ENCODE measurements at regions not wholly inside any gene's neighbourhood (a gene's known extent, or its start where the extent isn't known, plus 50 kb on each side); places are given as distances from the start of the nearest gene placed in this dataset.

GRCh38 chr5:61596265-61596664, 264.2 kb downstream of the ZSWIM6 start:
- TF ChIP-seq, protein P1, sequence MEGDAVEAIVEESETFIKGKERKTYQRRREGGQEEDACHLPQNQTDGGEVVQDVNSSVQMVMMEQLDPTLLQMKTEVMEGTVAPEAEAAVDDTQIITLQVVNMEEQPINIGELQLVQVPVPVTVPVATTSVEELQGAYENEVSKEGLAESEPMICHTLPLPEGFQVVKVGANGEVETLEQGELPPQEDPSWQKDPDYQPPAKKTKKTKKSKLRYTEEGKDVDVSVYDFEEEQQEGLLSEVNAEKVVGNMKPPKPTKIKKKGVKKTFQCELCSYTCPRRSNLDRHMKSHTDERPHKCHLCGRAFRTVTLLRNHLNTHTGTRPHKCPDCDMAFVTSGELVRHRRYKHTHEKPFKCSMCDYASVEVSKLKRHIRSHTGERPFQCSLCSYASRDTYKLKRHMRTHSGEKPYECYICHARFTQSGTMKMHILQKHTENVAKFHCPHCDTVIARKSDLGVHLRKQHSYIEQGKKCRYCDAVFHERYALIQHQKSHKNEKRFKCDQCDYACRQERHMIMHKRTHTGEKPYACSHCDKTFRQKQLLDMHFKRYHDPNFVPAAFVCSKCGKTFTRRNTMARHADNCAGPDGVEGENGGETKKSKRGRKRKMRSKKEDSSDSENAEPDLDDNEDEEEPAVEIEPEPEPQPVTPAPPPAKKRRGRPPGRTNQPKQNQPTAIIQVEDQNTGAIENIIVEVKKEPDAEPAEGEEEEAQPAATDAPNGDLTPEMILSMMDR (IDR thresholded peaks at IDR 0.05; ENCODE audit: low read length, missing control alignments) = no peak
- no peak overlapping the region for H3K4me3 ChIP-seq (replicated peaks; ENCODE audit: low read depth, low read length)
- DNase-seq (ENCODE audit: low read depth) = no peak

DNA sequence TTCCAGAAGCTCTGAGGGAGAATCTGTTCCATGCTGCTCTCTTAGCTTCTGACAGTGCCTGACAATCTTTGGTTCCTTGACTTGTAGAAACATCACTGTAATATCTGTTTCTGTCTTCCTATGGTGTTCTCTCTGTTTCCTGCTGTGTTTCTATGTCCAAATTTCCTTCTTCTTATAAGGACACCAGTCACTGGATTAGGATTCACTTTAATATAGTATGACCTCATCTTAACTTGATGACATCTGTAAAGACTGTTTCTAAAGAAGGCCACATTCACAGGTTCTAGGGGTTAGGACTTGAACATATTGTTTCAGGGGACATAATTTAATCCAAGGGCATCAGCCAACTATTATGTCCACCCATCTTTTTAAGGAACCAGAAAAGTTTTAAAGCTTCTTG, 265.6 kb downstream of the ZSWIM6 start:
- no peak overlapping the region for H3K4me3 ChIP-seq (replicated peaks; ENCODE audit: low read depth, low read length)
- TF ChIP-seq, protein P1 (IDR thresholded peaks at IDR 0.05; ENCODE audit: low read length, missing control alignments) = no peak
- DNase-seq (ENCODE audit: low read depth) = no peak

DNA sequence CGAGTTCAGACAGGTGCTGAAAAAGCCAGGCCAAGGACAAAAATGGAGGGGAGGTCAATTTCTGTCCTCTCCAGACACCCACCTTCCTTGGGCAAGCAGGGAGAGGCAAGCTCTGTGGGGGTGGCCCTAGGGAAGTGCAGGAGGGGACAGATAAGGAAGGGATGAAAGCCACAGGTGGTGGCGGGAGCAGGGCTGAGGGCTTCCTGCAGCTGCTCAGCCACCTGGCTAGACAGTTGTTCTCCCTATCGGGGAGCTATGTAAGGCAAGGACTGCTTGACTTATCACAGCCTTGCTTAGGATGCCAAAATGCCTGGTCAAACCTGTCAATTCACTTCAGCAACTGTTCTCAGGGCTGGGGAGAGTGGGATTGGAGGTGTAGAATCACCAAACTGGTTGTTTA, 266.1 kb downstream of the ZSWIM6 start:
- no peak overlapping the region for H3K4me3 ChIP-seq (replicated peaks; ENCODE audit: low read depth, low read length)
- no peak for DNase-seq (ENCODE audit: low read depth)
- TF ChIP-seq, protein P1 (IDR thresholded peaks at IDR 0.05; ENCODE audit: low read length, missing control alignments) = no peak

DNA sequence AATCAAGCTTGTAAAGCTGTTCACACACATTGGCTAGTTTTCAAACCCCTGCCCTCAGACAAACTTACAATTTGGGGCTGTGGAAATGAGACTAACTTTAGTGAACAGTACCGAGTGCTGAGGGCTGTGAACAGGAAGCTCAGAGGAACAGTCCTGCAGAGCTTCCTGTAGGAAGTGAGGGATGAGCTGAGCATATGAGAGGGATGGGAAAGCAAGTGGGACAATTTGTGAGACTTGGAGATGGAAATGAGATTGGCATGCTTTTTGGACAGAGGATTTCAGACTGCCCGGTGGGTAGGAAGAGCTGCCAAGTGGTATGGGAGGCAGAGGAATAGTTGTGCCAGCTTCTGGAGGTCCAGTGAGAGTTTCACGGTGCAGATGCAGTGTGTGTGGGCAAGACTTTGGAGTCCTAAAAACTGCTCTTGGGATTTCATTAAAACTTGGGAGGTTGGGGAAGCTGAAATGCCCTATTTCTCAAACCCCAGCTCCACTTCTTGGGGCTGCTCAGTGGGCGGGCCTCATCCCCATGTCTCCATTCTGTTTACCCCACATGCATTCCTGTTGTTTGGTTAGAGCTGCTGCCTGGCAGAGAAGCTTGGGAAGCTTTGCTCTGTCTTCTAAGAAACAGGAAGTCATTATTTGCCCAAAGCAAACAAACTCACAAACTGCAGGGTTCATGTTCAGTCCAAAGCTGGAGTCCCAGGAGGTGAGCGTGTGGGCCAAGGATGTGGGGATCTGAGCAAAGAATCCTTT, 267.5 kb downstream of the ZSWIM6 start:
- H3K4me3 ChIP-seq (replicated peaks; ENCODE audit: low read depth, low read length) = no peak overlapping the region
- DNase-seq (ENCODE audit: low read depth) = peak; percentile 17
- TF ChIP-seq, protein P1 (IDR thresholded peaks at IDR 0.05; ENCODE audit: low read length, missing control alignments) = no peak

- no peak for DNase-seq (ENCODE audit: low read depth)
- TF ChIP-seq, protein P1 (IDR thresholded peaks at IDR 0.05; ENCODE audit: low read length, missing control alignments) = no peak
Observed at GRCh38 chr5:61600123-61600444, 268.0 kb downstream of the ZSWIM6 start.

GRCh38 chr5:61600945-61601511, 269.0 kb downstream of the ZSWIM6 start:
- TF ChIP-seq, protein P1 (IDR thresholded peaks at IDR 0.05; ENCODE audit: low read length, missing control alignments) = no peak
- H3K4me3 ChIP-seq (replicated peaks; ENCODE audit: low read depth, low read length) = no peak overlapping the region
- DNase-seq (ENCODE audit: low read depth) = no peak

More at GRCh38 chr5:61600123-61600444, 268.0 kb downstream of the ZSWIM6 start:
- H3K4me3 ChIP-seq (replicated peaks; ENCODE audit: low read depth, low read length) = no peak overlapping the region
